Right atrium auricular region (tissue), 2 donors: ENCODE measurements at regions not wholly inside any gene's neighbourhood (a gene's known extent, or its start where the extent isn't known, plus 50 kb on each side); places are given as distances from the start of the nearest gene placed in this dataset.

Experiments used
- DNase-seq: peaks from one replicate; pipeline ENCODE4 v3.0.0-alpha.2; 2019; ENCODE audit warnings: low spot score
- H3K27ac ChIP-seq, 2 donors: fragments of 200-600 bp; sonication (generic); 1 replicate in 1 of 2; 2 replicates in 1 of 2; pipeline ENCODE4 v1.5.1; 2016 to 2019
- H3K27me3 ChIP-seq, 2 donors: fragments of 200-600 bp; sonication (generic); one replicate each; pipeline versions ENCODE4 v1.5.1 to v1.6.0; 2017 to 2019
- H3K36me3 ChIP-seq: fragments of 200-600 bp; sonication (generic); one replicate; pipeline ENCODE4 v1.5.1; 2016
- H3K4me1 ChIP-seq, 2 donors: fragments of 200-600 bp; sonication (generic); one replicate each; pipeline versions ENCODE4 v1.5.1 to v1.6.0; 2017 to 2019
- H3K4me3 ChIP-seq, 2 donors: fragments of 200-600 bp; sonication (generic); 1 replicate in 1 of 2; 2 replicates in 1 of 2; pipeline ENCODE4 v1.5.1; 2017 to 2019; ENCODE audit warnings: mild to moderate bottlenecking in 1 of 2, moderate library complexity in 1 of 2
- H3K9me3 ChIP-seq, 2 donors: fragments of 200-600 bp; sonication (generic); one replicate each; pipeline ENCODE4 v1.5.1; 2019
- CTCF ChIP-seq, 2 donors: fragments of 200-600 bp; sonication (generic); IDR thresholded peaks; one replicate each; pipeline ENCODE4 v1.5.1; 2019; ENCODE audit warnings: antibody characterized with exemption in 2 of 2

- Histone ChIP-seq H3K36me3 (no peaks in the 10 kb centered on the region), H3K9me3 (no peaks in the 10 kb centered on the region), H3K4me3 (no peak overlapping the region), H3K27ac (no peak overlapping the region), H3K4me1 (no peaks in the 10 kb centered on the region), H3K27me3 (no peaks in the 10 kb centered on the region)
- TF ChIP-seq CTCF (IDR thresholded peaks at IDR 0.05) = no peak
- DNase-seq = no peak
Measured at GRCh38 chr1:87170931-87171598, 157.6 kb upstream of the LMO4 start.

GRCh38 chr1:87173231-87173630 lies 155.4 kb upstream of the LMO4 start:
- no peak for DNase-seq
- TF ChIP-seq CTCF (IDR thresholded peaks at IDR 0.05) = no peak
- H3K9me3 ChIP-seq = no peaks in the 10 kb centered on the region
- no peaks in the 10 kb centered on the region for H3K4me1 ChIP-seq
- H3K27me3 ChIP-seq = no peaks in the 10 kb centered on the region
- H3K4me3 ChIP-seq = no peak overlapping the region
- no peaks in the 10 kb centered on the region for H3K36me3 ChIP-seq
- H3K27ac ChIP-seq = no peak overlapping the region

GRCh38 chr1:87174724-87175245 lies 153.9 kb upstream of the LMO4 start:
- no peak for TF ChIP-seq CTCF (IDR thresholded peaks at IDR 0.05)
- Histone ChIP-seq H3K27ac (no peak overlapping the region), H3K27me3 (no peaks in the 10 kb centered on the region), H3K36me3 (no peaks in the 10 kb centered on the region), H3K4me3 (no peak overlapping the region), H3K9me3 (no peaks in the 10 kb centered on the region), H3K4me1 (no peaks in the 10 kb centered on the region)
- DNase-seq = no peak

- H3K4me1 ChIP-seq = no peaks in the 10 kb centered on the region
- H3K27ac ChIP-seq = no peak overlapping the region
- H3K36me3 ChIP-seq = no peaks in the 10 kb centered on the region
- H3K27me3 ChIP-seq = no peaks in the 10 kb centered on the region
- no peaks in the 10 kb centered on the region for H3K9me3 ChIP-seq
- no peak for TF ChIP-seq CTCF (IDR thresholded peaks at IDR 0.05)
- no peak for DNase-seq
- H3K4me3 ChIP-seq = no peak overlapping the region
Measured at GRCh38 chr1:87176087-87176486, 152.6 kb upstream of the LMO4 start.

GRCh38 chr1:87176514-87176913 lies 152.2 kb upstream of the LMO4 start:
- Histone ChIP-seq H3K27me3 (no peaks in the 10 kb centered on the region), H3K36me3 (no peaks in the 10 kb centered on the region), H3K27ac (no peak overlapping the region), H3K4me3 (no peak overlapping the region), H3K9me3 (no peaks in the 10 kb centered on the region), H3K4me1 (no peaks in the 10 kb centered on the region)
- no peak for DNase-seq
- no peak for TF ChIP-seq CTCF (IDR thresholded peaks at IDR 0.05)

GRCh38 chr1:87178441-87178840 lies 150.2 kb upstream of the LMO4 start:
- Histone ChIP-seq H3K9me3 (no peaks in the 10 kb centered on the region), H3K4me1 (no peaks in the 10 kb centered on the region), H3K27ac (no peak overlapping the region), H3K27me3 (no peaks in the 10 kb centered on the region), H3K4me3 (no peak overlapping the region), H3K36me3 (no peaks in the 10 kb centered on the region)
- no peak for DNase-seq
- no peak for TF ChIP-seq CTCF (IDR thresholded peaks at IDR 0.05)
